HEK293T (cell line): ENCODE measurements at regions not wholly inside any gene's neighbourhood (a gene's known extent, or its start where the extent isn't known, plus 50 kb on each side); places are given as distances from the start of the nearest gene placed in this dataset.

ENCODE experiments used
- ARNT ChIP-seq: fragments of 450-650 bp; IDR thresholded peaks from 2 replicates; pipeline ENCODE4 v1.6.1; 2017; ENCODE audit warnings: mild to moderate bottlenecking
- CTBP1 ChIP-seq: fragments of 450-650 bp; IDR thresholded peaks from 2 replicates; pipeline ENCODE4 v1.6.1; 2016; ENCODE audit warnings: borderline replicate concordance
- ELF4 ChIP-seq: fragments of 450-650 bp; IDR thresholded peaks from 2 replicates; pipeline ENCODE4 v1.6.1; 2017; ENCODE audit warnings: antibody characterized with exemption
- FOXA1 ChIP-seq: fragments of 450-650 bp; IDR thresholded peaks from 2 replicates; pipeline ENCODE4 v1.6.1; 2016; ENCODE audit warnings: mild to moderate bottlenecking
- FOXK2 ChIP-seq: fragments of 450-650 bp; IDR thresholded peaks from 2 replicates; pipeline ENCODE4 v1.6.1; 2016; ENCODE audit warnings: mild to moderate bottlenecking
- FOXM1 ChIP-seq: fragments of 450-650 bp; IDR thresholded peaks from 2 replicates; pipeline ENCODE4 v1.6.1; 2017; ENCODE audit warnings: mild to moderate bottlenecking, borderline replicate concordance
- HDGF ChIP-seq: fragments of 450-650 bp; IDR thresholded peaks from 2 replicates; pipeline ENCODE4 v1.6.1; 2017; ENCODE audit warnings: antibody characterized with exemption, borderline replicate concordance
- LEF1 ChIP-seq: fragments of 450-650 bp; IDR thresholded peaks from 2 replicates; pipeline ENCODE4 v1.6.1; 2017; ENCODE audit warnings: mild to moderate bottlenecking, borderline replicate concordance
- NFRKB ChIP-seq: fragments of 450-650 bp; IDR thresholded peaks from 2 replicates; pipeline ENCODE4 v1.6.1; 2016; ENCODE audit warnings: mild to moderate bottlenecking, moderate library complexity
- SP1 ChIP-seq: fragments of 450-650 bp; IDR thresholded peaks from 2 replicates; pipeline ENCODE4 v1.6.1; 2017
- SUZ12 ChIP-seq: fragments of 450-650 bp; IDR thresholded peaks from 2 replicates; pipeline ENCODE4 v1.6.1; 2016; ENCODE audit warnings: mild to moderate bottlenecking
- TARDBP ChIP-seq: fragments of 450-650 bp; IDR thresholded peaks from 2 replicates; pipeline ENCODE4 v1.6.1; 2016
- ZNF384 ChIP-seq: fragments of 450-650 bp; IDR thresholded peaks from 2 replicates; pipeline ENCODE4 v1.6.1; 2016
- TF ChIP-seq, protein P1 (sequence below): fragments of 450-650 bp; IDR thresholded peaks from 2 replicates; pipeline ENCODE4 v1.6.1; 2016

DNA sequence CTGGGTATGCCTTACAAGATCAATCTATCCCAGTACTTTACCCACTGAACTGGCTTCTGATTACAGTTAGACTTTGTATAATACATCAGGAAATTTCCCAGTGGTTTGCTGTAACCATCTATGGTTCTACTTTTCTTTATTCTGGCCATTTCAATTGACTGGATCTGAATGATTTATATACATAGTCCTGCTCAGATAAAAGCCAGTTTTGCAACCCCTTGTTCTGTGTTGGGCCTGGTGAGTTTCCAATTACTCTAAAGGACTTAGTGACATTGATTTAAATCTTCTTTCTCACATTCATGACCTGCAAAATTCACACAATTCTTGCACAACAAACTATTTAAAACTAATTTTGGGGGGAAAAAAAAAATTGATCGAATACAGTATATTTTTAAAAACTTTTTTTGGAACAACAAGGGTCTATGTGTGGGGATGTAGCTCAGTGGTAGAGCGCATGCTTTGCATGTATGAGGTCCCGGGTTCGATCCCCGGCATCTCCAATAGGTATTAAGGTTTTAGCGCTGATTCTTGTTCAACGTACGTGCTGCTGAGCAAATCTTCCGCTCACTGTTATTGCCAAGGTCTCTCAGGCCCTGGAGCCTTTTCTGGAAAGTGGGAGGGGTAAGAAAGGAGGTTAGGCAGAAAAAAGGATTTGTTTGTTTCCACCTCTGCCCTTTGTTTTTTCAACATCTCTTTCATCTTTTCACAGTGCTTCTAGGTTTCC is 117.5 kb downstream of the GPX5 start:
- TF ChIP-seq HDGF (no peak), FOXM1 (no peak), FOXK2 (no peak), FOXA1 (no peak), ELF4 (no peak), CTBP1 (0 out of 2 replicates have a peak, but pooled peaks have one; percentile 12), LEF1 (0 out of 2 replicates have a peak, but pooled peaks have one; percentile 9), SUZ12 (no peak), SP1 (no peak), ARNT (peak; percentile 65), ZNF384 (peak; percentile 75), TARDBP (no peak), NFRKB (peak; percentile 42; the same call in 1 of the 2 replicates)
- TF ChIP-seq, protein P1, sequence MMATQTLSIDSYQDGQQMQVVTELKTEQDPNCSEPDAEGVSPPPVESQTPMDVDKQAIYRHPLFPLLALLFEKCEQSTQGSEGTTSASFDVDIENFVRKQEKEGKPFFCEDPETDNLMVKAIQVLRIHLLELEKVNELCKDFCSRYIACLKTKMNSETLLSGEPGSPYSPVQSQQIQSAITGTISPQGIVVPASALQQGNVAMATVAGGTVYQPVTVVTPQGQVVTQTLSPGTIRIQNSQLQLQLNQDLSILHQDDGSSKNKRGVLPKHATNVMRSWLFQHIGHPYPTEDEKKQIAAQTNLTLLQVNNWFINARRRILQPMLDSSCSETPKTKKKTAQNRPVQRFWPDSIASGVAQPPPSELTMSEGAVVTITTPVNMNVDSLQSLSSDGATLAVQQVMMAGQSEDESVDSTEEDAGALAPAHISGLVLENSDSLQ = peak; percentile 47; the same call in 1 of the 2 replicates
